Activated naive CD8-positive, alpha-beta T cell treated with anti-CD3 and anti-CD28 coated beads for 36 hours (primary cell): ENCODE measurements at regions not wholly inside any gene's neighbourhood (a gene's known extent, or its start where the extent isn't known, plus 50 kb on each side); places are given as distances from the start of the nearest gene placed in this dataset.

Experiments
- DNase-seq: peaks from one replicate; pipeline ENCODE4 v3.0.0; 2021
- H3K27ac Mint-ChIP-seq: one replicate; pipeline ENCODE4 v1.8.0; 2022; ENCODE audit warnings: mild to moderate bottlenecking, moderate library complexity, mixed read lengths
- H3K27me3 Mint-ChIP-seq: one replicate; pipeline ENCODE4 v1.8.0; 2022; ENCODE audit warnings: mild to moderate bottlenecking, mixed read lengths
- H3K36me3 Mint-ChIP-seq: one replicate; pipeline ENCODE4 v1.8.0; 2021; ENCODE audit warnings: mild to moderate bottlenecking, mixed read lengths
- H3K4me1 Mint-ChIP-seq: one replicate; pipeline ENCODE4 v1.8.0; 2021; ENCODE audit warnings: mixed read lengths
- H3K4me3 Mint-ChIP-seq: one replicate; pipeline ENCODE4 v1.8.0; 2022; ENCODE audit warnings: mild to moderate bottlenecking, moderate library complexity, mixed read lengths
- H3K9me3 Mint-ChIP-seq: one replicate; pipeline ENCODE4 v1.8.0; 2022; ENCODE audit warnings: mixed read lengths

GRCh38 chr2:38170067-38170466, 94.1 kb upstream of the CYP1B1 start:
- DNase-seq = no peak
- no peak overlapping the region for H3K27ac Mint-ChIP-seq
- peaks cover 55% of the 10 kb centered on the region for H3K27me3 Mint-ChIP-seq
- no peaks in the 10 kb centered on the region for H3K4me1 Mint-ChIP-seq
- no peaks in the 10 kb centered on the region for H3K9me3 Mint-ChIP-seq
- no peaks in the 10 kb centered on the region for H3K36me3 Mint-ChIP-seq
- H3K4me3 Mint-ChIP-seq = no peak overlapping the region

GRCh38 chr2:38168710-38169480, 92.9 kb upstream of the CYP1B1 start:
- H3K9me3 Mint-ChIP-seq = no peaks in the 10 kb centered on the region
- peaks cover 48% of the 10 kb centered on the region for H3K27me3 Mint-ChIP-seq
- H3K4me1 Mint-ChIP-seq = no peaks in the 10 kb centered on the region
- no peaks in the 10 kb centered on the region for H3K36me3 Mint-ChIP-seq
- DNase-seq = no peak
- H3K27ac Mint-ChIP-seq = no peak overlapping the region
- H3K4me3 Mint-ChIP-seq = no peak overlapping the region

- Mint-ChIP-seq H3K36me3 (no peaks in the 10 kb centered on the region), H3K4me1 (no peaks in the 10 kb centered on the region), H3K4me3 (no peak overlapping the region), H3K27ac (no peak overlapping the region), H3K27me3 (peaks cover 52% of the 10 kb centered on the region), H3K9me3 (no peaks in the 10 kb centered on the region)
- DNase-seq = no peak
These were observed 92.0 kb upstream of the CYP1B1 start for GRCh38 chr2:38167968-38168350.

- no peak for DNase-seq
- Mint-ChIP-seq H3K9me3 (no peaks in the 10 kb centered on the region), H3K27ac (no peak overlapping the region), H3K27me3 (peaks cover 50% of the 10 kb centered on the region), H3K36me3 (no peaks in the 10 kb centered on the region), H3K4me3 (no peak overlapping the region), H3K4me1 (no peaks in the 10 kb centered on the region)
These were observed 89.7 kb upstream of the CYP1B1 start for GRCh38 chr2:38165698-38166097.

DNA sequence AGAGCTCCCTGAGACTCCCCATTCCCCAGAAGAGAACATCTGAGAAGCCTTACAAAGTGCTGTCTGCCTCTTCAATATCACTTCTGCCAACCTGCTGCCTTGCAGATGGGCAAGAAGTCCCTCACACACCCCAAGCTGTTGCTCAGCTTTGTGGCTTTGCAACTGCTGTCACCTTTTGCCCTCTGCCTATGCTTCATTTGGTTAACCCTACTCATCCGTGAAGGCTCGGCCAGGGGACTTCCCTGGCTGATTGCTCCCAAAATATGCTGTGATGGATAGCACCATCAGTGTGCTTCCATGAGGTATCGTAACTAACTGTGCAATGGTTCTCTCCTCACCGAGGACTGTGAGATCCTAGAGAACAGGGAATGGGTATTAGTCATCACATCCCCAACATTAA, 88.9 kb upstream of the CYP1B1 start:
- Mint-ChIP-seq H3K4me3 (no peak overlapping the region), H3K9me3 (no peaks in the 10 kb centered on the region), H3K4me1 (no peaks in the 10 kb centered on the region), H3K36me3 (no peaks in the 10 kb centered on the region), H3K27me3 (peaks cover 47% of the 10 kb centered on the region), H3K27ac (no peak overlapping the region)
- DNase-seq = no peak

GRCh38 chr2:38163579-38163978, 87.6 kb upstream of the CYP1B1 start:
- Mint-ChIP-seq H3K27me3 (peaks cover 44% of the 10 kb centered on the region), H3K9me3 (no peaks in the 10 kb centered on the region), H3K4me1 (no peaks in the 10 kb centered on the region), H3K36me3 (no peaks in the 10 kb centered on the region), H3K4me3 (no peak overlapping the region), H3K27ac (no peak overlapping the region)
- no peak for DNase-seq

DNA sequence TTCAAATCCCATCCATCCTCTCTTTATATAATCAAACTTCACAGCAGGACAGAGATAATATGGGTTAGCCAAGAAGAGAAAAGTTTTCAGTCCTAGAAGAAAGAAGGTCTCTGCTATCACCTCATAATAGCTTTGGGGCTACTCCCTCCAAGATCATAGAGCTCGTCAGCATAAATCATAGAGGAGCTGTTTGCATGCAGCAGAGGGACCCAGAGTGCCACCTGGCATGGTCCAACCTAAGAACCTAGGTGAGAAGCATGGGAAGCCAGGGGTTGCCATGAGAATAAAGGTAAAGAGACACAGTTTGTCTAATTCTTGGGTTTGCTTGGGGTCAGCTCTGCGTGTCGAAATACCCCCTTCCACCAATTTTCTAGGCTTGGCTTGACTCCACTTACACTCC, 87.1 kb upstream of the CYP1B1 start:
- Mint-ChIP-seq H3K4me3 (no peak overlapping the region), H3K27me3 (peaks cover 39% of the 10 kb centered on the region), H3K27ac (no peak overlapping the region), H3K4me1 (no peaks in the 10 kb centered on the region), H3K9me3 (no peaks in the 10 kb centered on the region), H3K36me3 (no peaks in the 10 kb centered on the region)
- no peak for DNase-seq

- no peak for DNase-seq
- H3K4me3 Mint-ChIP-seq = no peak overlapping the region
- H3K36me3 Mint-ChIP-seq = no peaks in the 10 kb centered on the region
- H3K27me3 Mint-ChIP-seq = peaks cover 42% of the 10 kb centered on the region
- no peak overlapping the region for H3K27ac Mint-ChIP-seq
- no peaks in the 10 kb centered on the region for H3K9me3 Mint-ChIP-seq
- no peaks in the 10 kb centered on the region for H3K4me1 Mint-ChIP-seq
These were observed 84.6 kb upstream of the CYP1B1 start for GRCh38 chr2:38160516-38160915.

- H3K36me3 Mint-ChIP-seq = no peaks in the 10 kb centered on the region
- no peak overlapping the region for H3K27ac Mint-ChIP-seq
- H3K4me3 Mint-ChIP-seq = no peak overlapping the region
- no peaks in the 10 kb centered on the region for H3K9me3 Mint-ChIP-seq
- no peaks in the 10 kb centered on the region for H3K4me1 Mint-ChIP-seq
- peaks cover 48% of the 10 kb centered on the region for H3K27me3 Mint-ChIP-seq
- DNase-seq = no peak
These were observed 83.6 kb upstream of the CYP1B1 start for GRCh38 chr2:38159597-38159996.

- Mint-ChIP-seq H3K27ac (no peak overlapping the region), H3K27me3 (peaks cover 51% of the 10 kb centered on the region), H3K4me1 (no peaks in the 10 kb centered on the region), H3K36me3 (no peaks in the 10 kb centered on the region), H3K4me3 (no peak overlapping the region), H3K9me3 (no peaks in the 10 kb centered on the region)
- no peak for DNase-seq
These were observed 83.2 kb upstream of the CYP1B1 start for GRCh38 chr2:38159191-38159590.

GRCh38 chr2:38158378-38159118, 82.6 kb upstream of the CYP1B1 start:
- H3K27me3 Mint-ChIP-seq = peaks cover 56% of the 10 kb centered on the region
- no peak overlapping the region for H3K27ac Mint-ChIP-seq
- no peak for DNase-seq
- H3K36me3 Mint-ChIP-seq = no peaks in the 10 kb centered on the region
- no peak overlapping the region for H3K4me3 Mint-ChIP-seq
- no peaks in the 10 kb centered on the region for H3K4me1 Mint-ChIP-seq
- no peaks in the 10 kb centered on the region for H3K9me3 Mint-ChIP-seq

DNA sequence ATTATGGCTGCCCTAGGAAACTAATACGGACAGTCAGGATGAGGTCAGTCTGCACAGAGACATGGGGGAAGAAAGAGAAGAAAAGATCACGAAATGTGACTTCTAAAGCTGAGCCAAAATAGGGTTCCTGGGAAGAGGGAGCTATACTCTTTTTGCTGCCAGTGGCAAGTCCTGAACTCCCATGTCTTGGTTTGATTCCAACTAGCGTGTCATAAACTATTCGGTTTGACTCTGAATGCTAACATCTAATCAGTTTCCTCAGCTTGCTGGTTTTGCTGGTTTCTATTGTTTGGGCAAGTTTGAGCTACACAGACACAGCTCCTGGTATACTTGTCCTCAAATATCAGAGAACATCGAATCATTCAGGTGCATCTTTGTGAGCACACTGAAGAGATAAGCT, 80.5 kb upstream of the CYP1B1 start:
- Mint-ChIP-seq H3K36me3 (no peaks in the 10 kb centered on the region), H3K9me3 (no peaks in the 10 kb centered on the region), H3K27ac (no peak overlapping the region), H3K27me3 (peaks cover 44% of the 10 kb centered on the region), H3K4me3 (no peak overlapping the region), H3K4me1 (no peaks in the 10 kb centered on the region)
- DNase-seq = no peak

- no peak overlapping the region for H3K27ac Mint-ChIP-seq
- no peak for DNase-seq
- no peaks in the 10 kb centered on the region for H3K9me3 Mint-ChIP-seq
- H3K4me3 Mint-ChIP-seq = no peak overlapping the region
- H3K36me3 Mint-ChIP-seq = no peaks in the 10 kb centered on the region
- H3K4me1 Mint-ChIP-seq = no peaks in the 10 kb centered on the region
- peaks cover 35% of the 10 kb centered on the region for H3K27me3 Mint-ChIP-seq
These were observed 79.1 kb upstream of the CYP1B1 start for GRCh38 chr2:38155015-38155414.

DNA sequence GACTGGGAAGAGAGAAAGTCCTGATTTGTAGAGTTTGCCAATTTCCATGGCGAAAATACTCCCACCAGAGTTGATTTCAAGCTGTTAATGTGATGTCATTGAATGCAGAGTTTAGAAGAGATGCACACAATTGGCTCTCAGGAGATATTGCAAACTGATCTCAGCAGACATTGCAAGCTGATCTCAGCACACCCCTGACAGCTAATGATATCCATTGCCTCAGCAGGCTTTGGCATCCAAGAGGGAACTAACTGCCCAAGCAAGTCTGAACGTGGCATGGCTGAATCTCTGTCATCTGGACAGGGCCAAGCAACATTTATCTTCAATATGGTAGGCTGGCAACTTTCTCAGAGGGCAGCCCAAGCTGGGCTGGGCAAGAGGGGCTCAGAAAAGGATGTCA, 78.4 kb upstream of the CYP1B1 start:
- H3K4me3 Mint-ChIP-seq = no peak overlapping the region
- peaks cover 36% of the 10 kb centered on the region for H3K27me3 Mint-ChIP-seq
- no peak for DNase-seq
- H3K4me1 Mint-ChIP-seq = no peaks in the 10 kb centered on the region
- H3K27ac Mint-ChIP-seq = no peak overlapping the region
- no peaks in the 10 kb centered on the region for H3K9me3 Mint-ChIP-seq
- no peaks in the 10 kb centered on the region for H3K36me3 Mint-ChIP-seq

DNA sequence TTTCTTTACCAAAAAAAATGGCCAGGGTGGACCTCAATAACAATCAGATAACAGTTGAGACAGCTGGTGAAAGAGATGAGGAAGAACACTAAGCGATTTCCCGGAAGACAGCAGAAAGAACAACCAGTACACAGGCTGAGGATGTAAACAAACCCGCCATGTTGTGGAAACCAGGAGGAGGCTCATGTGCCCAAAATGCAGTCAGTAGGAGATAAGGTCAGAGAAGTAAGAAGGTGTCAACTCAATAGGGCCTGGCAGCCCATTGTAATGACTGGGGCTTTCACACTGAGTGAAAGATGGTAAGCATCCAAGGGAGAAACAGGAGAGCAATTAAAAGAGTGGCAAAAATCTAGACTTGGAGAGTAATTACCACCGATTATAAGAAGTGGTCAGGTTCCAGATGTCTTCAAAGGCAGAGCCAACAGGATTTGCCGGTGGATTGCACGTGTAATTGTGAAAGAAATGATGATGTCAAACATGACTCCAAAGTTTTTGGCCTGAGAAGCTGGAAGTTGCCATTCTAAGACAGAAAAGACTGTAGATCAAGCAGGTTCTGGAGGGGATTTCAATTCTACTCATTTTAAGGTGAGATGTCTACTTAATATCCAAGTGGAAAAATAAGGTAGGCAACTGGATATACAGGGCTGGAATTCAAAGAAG, 77.7 kb upstream of the CYP1B1 start:
- no peaks in the 10 kb centered on the region for H3K9me3 Mint-ChIP-seq
- no peak overlapping the region for H3K4me3 Mint-ChIP-seq
- no peaks in the 10 kb centered on the region for H3K36me3 Mint-ChIP-seq
- no peaks in the 10 kb centered on the region for H3K4me1 Mint-ChIP-seq
- no peak overlapping the region for H3K27ac Mint-ChIP-seq
- no peak for DNase-seq
- peaks cover 36% of the 10 kb centered on the region for H3K27me3 Mint-ChIP-seq
